H9 (cell line): ENCODE measurements at regions not wholly inside any gene's neighbourhood (a gene's known extent, or its start where the extent isn't known, plus 50 kb on each side); places are given as distances from the start of the nearest gene placed in this dataset.
A peak's percentile ranks its signal among the peaks of the same experiment; 100 is the strongest.

ENCODE experiments used
- DNase-seq: peaks from one replicate; pipeline ENCODE4 v3.0.0-alpha.2; 2017
- H2AFZ ChIP-seq: one replicate; pipeline ENCODE4 v1.6.1; 2013; ENCODE audit warnings: mild to moderate bottlenecking, low read length, control low read depth, moderate library complexity
- H2AK5ac ChIP-seq: 2 replicates; pipeline ENCODE4 v1.6.1; 2013; ENCODE audit warnings: low read length, control low read depth, mixed read lengths; ENCODE audit not compliant: insufficient read length
- H2BK120ac ChIP-seq: one replicate; pipeline ENCODE4 v1.6.1; 2013; ENCODE audit warnings: low read depth, mild to moderate bottlenecking, low read length, control low read depth, inconsistent platforms; ENCODE audit not compliant: poor library complexity, severe bottlenecking
- H2BK12ac ChIP-seq: 2 replicates; pipeline ENCODE4 v1.6.1; 2013; ENCODE audit warnings: low read length, control low read depth, mixed read lengths, low read depth; ENCODE audit not compliant: insufficient read length
- H2BK15ac ChIP-seq: 2 replicates; pipeline ENCODE4 v1.6.1; 2013; ENCODE audit warnings: low read depth, low read length, control low read depth
- H2BK20ac ChIP-seq: one replicate; pipeline ENCODE4 v1.6.1; 2013; ENCODE audit warnings: low read depth, mild to moderate bottlenecking, low read length, control low read depth, inconsistent platforms; ENCODE audit not compliant: poor library complexity, severe bottlenecking
- H2BK5ac ChIP-seq: 2 replicates; pipeline ENCODE4 v1.6.1; 2013; ENCODE audit warnings: low read length, control low read depth, mixed read lengths; ENCODE audit not compliant: insufficient read length
- H3K14ac ChIP-seq: 2 replicates; pipeline ENCODE4 v1.6.1; 2013; ENCODE audit warnings: low read length, control low read depth; ENCODE audit not compliant: insufficient read depth
- H3K18ac ChIP-seq: 2 replicates; pipeline ENCODE4 v1.6.1; 2013; ENCODE audit warnings: low read depth, mild to moderate bottlenecking, mixed read lengths, low read length, control low read depth; ENCODE audit not compliant: insufficient read length
- H3K23ac ChIP-seq: 2 replicates; pipeline ENCODE4 v1.6.1; 2013; ENCODE audit warnings: low read length, control low read depth, mixed read lengths, low read depth; ENCODE audit not compliant: insufficient read length
- H3K23me2 ChIP-seq: 2 replicates; pipeline ENCODE4 v1.6.1; 2013; ENCODE audit warnings: low read depth, mild to moderate bottlenecking, mixed read lengths, low read length, control low read depth; ENCODE audit not compliant: insufficient read length, poor library complexity, severe bottlenecking
- H3K27ac ChIP-seq: 2 replicates; pipeline ENCODE4 v1.5.1; 2013; ENCODE audit warnings: low read length, control low read depth, mixed read lengths, low read depth; ENCODE audit not compliant: insufficient read length
- H3K27me3 ChIP-seq: 2 replicates; pipeline ENCODE4 v1.6.1; 2013; ENCODE audit warnings: low read length, control low read depth, inconsistent platforms; ENCODE audit not compliant: insufficient read depth
- H3K4ac ChIP-seq: 2 replicates; pipeline ENCODE4 v1.6.1; 2013; ENCODE audit warnings: low read depth, mild to moderate bottlenecking, control low read depth, inconsistent platforms, low read length, moderate library complexity
- H3K4me1 ChIP-seq: 2 replicates; pipeline ENCODE4 v1.6.1; 2013; ENCODE audit warnings: low read length, control low read depth, inconsistent platforms; ENCODE audit not compliant: insufficient read depth
- H3K4me2 ChIP-seq: 2 replicates; pipeline ENCODE4 v1.6.1; 2013; ENCODE audit warnings: low read length, control low read depth, mixed read lengths; ENCODE audit not compliant: insufficient read length, insufficient read depth
- H3K56ac ChIP-seq: 2 replicates; pipeline ENCODE4 v1.6.1; 2013; ENCODE audit warnings: low read depth, mild to moderate bottlenecking, mixed read lengths, low read length, control low read depth; ENCODE audit not compliant: insufficient read length
- H3K79me1 ChIP-seq: 2 replicates; pipeline ENCODE4 v1.6.1; 2013; ENCODE audit warnings: low read depth, mild to moderate bottlenecking, moderate library complexity, low read length, control low read depth, inconsistent platforms; ENCODE audit not compliant: insufficient read depth, poor library complexity, severe bottlenecking
- H3K79me2 ChIP-seq: 2 replicates; pipeline ENCODE4 v1.6.1; 2013; ENCODE audit warnings: low read length, control low read depth, inconsistent platforms; ENCODE audit not compliant: insufficient read depth
- H3K9ac ChIP-seq: 2 replicates; pipeline ENCODE4 v1.6.1; 2013; ENCODE audit warnings: low read length, control low read depth, mixed read lengths; ENCODE audit not compliant: insufficient read length; ENCODE audit errors: extremely low read depth
- H3K9me3 ChIP-seq: one replicate; pipeline ENCODE4 v1.6.1; 2013; ENCODE audit warnings: low read depth, low read length, inconsistent platforms; ENCODE audit not compliant: control insufficient read depth
- H3T11ph ChIP-seq: one replicate; pipeline ENCODE4 v1.6.1; 2013; ENCODE audit warnings: mild to moderate bottlenecking, low read length, control low read depth, inconsistent platforms
- H4K20me1 ChIP-seq: one replicate; pipeline ENCODE4 v1.6.1; 2013; ENCODE audit not compliant: control insufficient read depth, insufficient read length, insufficient read depth
- H4K5ac ChIP-seq: 2 replicates; pipeline ENCODE4 v1.6.1; 2013; ENCODE audit warnings: low read depth, mild to moderate bottlenecking, mixed read lengths, low read length, control low read depth; ENCODE audit not compliant: insufficient read length
- H4K8ac ChIP-seq: replicated peaks from 2 replicates; pipeline ENCODE4 v1.6.1; 2013; ENCODE audit warnings: low read length, control low read depth, mixed read lengths, low read depth; ENCODE audit not compliant: insufficient read length
- H4K91ac ChIP-seq: 2 replicates; pipeline ENCODE4 v1.6.1; 2013; ENCODE audit warnings: low read depth, mild to moderate bottlenecking, moderate library complexity, mixed read lengths, low read length, control low read depth; ENCODE audit not compliant: insufficient read length
- H3K27ac Mint-ChIP-seq, 3 experiments: 2 replicates in 2 of 3; 3 replicates in 1 of 3; pipeline ENCODE4 v1.8.0; 2020 to 2021; ENCODE audit warnings: mixed read lengths in 3 of 3, mild to moderate bottlenecking in 1 of 3, moderate library complexity in 1 of 3
- H3K27me3 Mint-ChIP-seq: 2 replicates; pipeline ENCODE4 v1.8.0; 2021; ENCODE audit warnings: low read depth, mild to moderate bottlenecking, moderate library complexity, mixed read lengths
- H3K36me3 Mint-ChIP-seq, 3 experiments: 2 replicates in 2 of 3; 3 replicates in 1 of 3; pipeline ENCODE4 v1.8.0; 2020 to 2021; ENCODE audit warnings: low read depth in 3 of 3, mixed read lengths in 3 of 3; ENCODE audit not compliant: insufficient read depth in 1 of 3
- H3K4me1 Mint-ChIP-seq, 2 experiments: 2 replicates each; pipeline ENCODE4 v1.8.0; 2020; ENCODE audit warnings: mixed read lengths in 2 of 2
- H3K4me3 Mint-ChIP-seq, 2 experiments: 2 replicates in 1 of 2; 3 replicates in 1 of 2; pipeline ENCODE4 v1.8.0; 2020 to 2021; ENCODE audit warnings: mild to moderate bottlenecking in 2 of 2, mixed read lengths in 2 of 2, moderate library complexity in 1 of 2
- H3K9me3 Mint-ChIP-seq, 2 experiments: 2 replicates in 1 of 2; 3 replicates in 1 of 2; pipeline ENCODE4 v1.8.0; 2020; ENCODE audit warnings: mild to moderate bottlenecking in 2 of 2, mixed read lengths in 2 of 2, moderate library complexity in 1 of 2
- WGBS: extraction: QIAGEN DNeasy Blood & Tissue Kit; methylation state at CpG from one replicate; pipeline ENCODE4 v1.1.7; 2013; ENCODE audit warnings: missing lambda C conversion rate, low lambda C conversion rate, mixed read lengths; ENCODE audit not compliant: insufficient read length; ENCODE audit errors: extremely low coverage; 5-methylcytosine and 5-hydroxymethylcytosine counted together
- TF ChIP-seq, protein P1 (sequence below): fragments of 200-600 bp; sonication (generic); conservative IDR thresholded peaks from 3 replicates; pipeline ENCODE4 v1.8.0; 2021; ENCODE audit warnings: antibody characterized with exemption, mild to moderate bottlenecking

DNA sequence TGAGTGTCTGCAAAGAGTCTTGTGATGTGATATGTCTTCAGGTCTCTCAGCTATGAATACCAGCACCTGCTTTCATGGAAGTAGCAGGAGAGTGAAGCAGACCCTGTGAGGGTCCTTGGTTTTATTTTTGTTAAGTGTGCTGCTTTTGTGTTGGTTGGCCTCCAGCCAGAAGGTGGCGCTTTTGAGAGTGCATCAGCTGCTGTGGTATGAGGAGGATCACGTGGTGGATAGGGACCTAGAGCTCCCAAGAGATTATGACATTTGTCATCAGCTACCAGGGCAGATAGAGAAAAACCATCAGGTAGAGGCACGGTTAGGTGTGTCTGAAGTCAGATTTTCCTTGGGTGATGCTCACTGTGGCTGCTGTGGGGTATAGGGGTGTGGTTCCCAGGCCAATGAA lies 1232.1 kb downstream of the MRPL39 start:
- H3T11ph ChIP-seq = no peak overlapping the region
- H2AK5ac ChIP-seq = no peak overlapping the region
- H3K9me3 ChIP-seq = no peaks in the 10 kb centered on the region
- Mint-ChIP-seq H3K27me3 (no peaks in the 10 kb centered on the region), H3K4me1 (no peaks in the 10 kb centered on the region), H3K9me3 (peaks cover 37 to 59% of the 10 kb centered on the region in 2 experiments), H3K36me3 (peaks cover 3 to 12% (median 9%) of the 10 kb centered on the region in 3 experiments; a peak in 6 of 7 replicates), H3K4me3 (no peak overlapping the region), H3K27ac (peak overlapping the region in 1 of 3 experiments; percentile 49; a peak in 1 of 7 replicates)
- H3K27me3 ChIP-seq = no peaks in the 10 kb centered on the region
- peak; percentile 32 for DNase-seq
- H4K91ac ChIP-seq = no peak overlapping the region
- H2BK20ac ChIP-seq = no peak overlapping the region
- no peak overlapping the region for H2BK120ac ChIP-seq
- no peak overlapping the region for H3K14ac ChIP-seq
- no peak overlapping the region for H4K5ac ChIP-seq
- H2BK5ac ChIP-seq = no peak overlapping the region
- no CpG with 5 or more reads among the region's 3 CpGs for WGBS
- H3K79me2 ChIP-seq = no peaks in the 10 kb centered on the region
- no peak overlapping the region for H2AFZ ChIP-seq
- no peaks in the 10 kb centered on the region for H3K23me2 ChIP-seq
- H3K4ac ChIP-seq = no peak overlapping the region
- no peak overlapping the region for H2BK15ac ChIP-seq
- H4K8ac ChIP-seq = no peak overlapping the region
- H3K23ac ChIP-seq = no peak overlapping the region
- H3K56ac ChIP-seq = no peak overlapping the region
- no peak overlapping the region for H3K9ac ChIP-seq
- TF ChIP-seq, protein P1, sequence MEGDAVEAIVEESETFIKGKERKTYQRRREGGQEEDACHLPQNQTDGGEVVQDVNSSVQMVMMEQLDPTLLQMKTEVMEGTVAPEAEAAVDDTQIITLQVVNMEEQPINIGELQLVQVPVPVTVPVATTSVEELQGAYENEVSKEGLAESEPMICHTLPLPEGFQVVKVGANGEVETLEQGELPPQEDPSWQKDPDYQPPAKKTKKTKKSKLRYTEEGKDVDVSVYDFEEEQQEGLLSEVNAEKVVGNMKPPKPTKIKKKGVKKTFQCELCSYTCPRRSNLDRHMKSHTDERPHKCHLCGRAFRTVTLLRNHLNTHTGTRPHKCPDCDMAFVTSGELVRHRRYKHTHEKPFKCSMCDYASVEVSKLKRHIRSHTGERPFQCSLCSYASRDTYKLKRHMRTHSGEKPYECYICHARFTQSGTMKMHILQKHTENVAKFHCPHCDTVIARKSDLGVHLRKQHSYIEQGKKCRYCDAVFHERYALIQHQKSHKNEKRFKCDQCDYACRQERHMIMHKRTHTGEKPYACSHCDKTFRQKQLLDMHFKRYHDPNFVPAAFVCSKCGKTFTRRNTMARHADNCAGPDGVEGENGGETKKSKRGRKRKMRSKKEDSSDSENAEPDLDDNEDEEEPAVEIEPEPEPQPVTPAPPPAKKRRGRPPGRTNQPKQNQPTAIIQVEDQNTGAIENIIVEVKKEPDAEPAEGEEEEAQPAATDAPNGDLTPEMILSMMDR = peak; percentile 39; the same call in 1 of the 3 replicates
- H3K79me1 ChIP-seq = no peaks in the 10 kb centered on the region
- no peaks in the 10 kb centered on the region for H3K4me1 ChIP-seq
- H3K18ac ChIP-seq = no peak overlapping the region
- no peaks in the 10 kb centered on the region for H4K20me1 ChIP-seq
- H2BK12ac ChIP-seq = no peak overlapping the region
- no peak overlapping the region for H3K4me2 ChIP-seq
- no peak overlapping the region for H3K27ac ChIP-seq
